ENCODE measurements at regions not wholly inside any gene's neighbourhood (a gene's known extent, or its start where the extent isn't known, plus 50 kb on each side); places are given as distances from the start of the nearest gene placed in this dataset.
"Not testable (repeated sequence)": the region's sequence is repeated elsewhere in the genome, so short reads cannot be mapped to it uniquely, and the experiment has no call there.

- no peaks in the 10 kb centered on the region for H3K27me3 Mint-ChIP-seq (ENCODE audit: low read depth, poor library complexity)
- no peak overlapping the region for H3K4me3 Mint-ChIP-seq
- no peak for TF ChIP-seq CTCF (IDR thresholded peaks at IDR 0.05)
- no peaks in the 10 kb centered on the region for H3K36me3 Mint-ChIP-seq (ENCODE audit: low read depth)
- DNase-seq = no peak
- no peaks in the 10 kb centered on the region for H3K4me1 Mint-ChIP-seq
- H3K27ac Mint-ChIP-seq = no peak overlapping the region
- H3K9me3 Mint-ChIP-seq = no peaks in the 10 kb centered on the region
Observed at GRCh38 chr2:35184471-35184870, 1171.1 kb upstream of the CRIM1 start.

- DNase-seq; H3K27me3 Mint-ChIP-seq (ENCODE audit: low read depth, poor library complexity): not testable (repeated sequence)
Observed at GRCh38 chr2:35176726-35177125, 1178.9 kb upstream of the CRIM1 start.

GRCh38 chr2:35174845-35175244, 1180.7 kb upstream of the CRIM1 start:
- no peak for DNase-seq
- Mint-ChIP-seq H3K9me3 (no peaks in the 10 kb centered on the region), H3K27me3 (ENCODE audit: low read depth, poor library complexity) (no peaks in the 10 kb centered on the region), H3K4me1 (peaks cover 30% of the 10 kb centered on the region), H3K4me3 (no peak overlapping the region), H3K27ac (peak overlapping the region; percentile 54), H3K36me3 (ENCODE audit: low read depth) (no peaks in the 10 kb centered on the region)
- TF ChIP-seq CTCF (IDR thresholded peaks at IDR 0.05) = no peak

More at GRCh38 chr2:35176726-35177125, 1178.9 kb upstream of the CRIM1 start:
- H3K36me3 Mint-ChIP-seq (ENCODE audit: low read depth); H3K9me3 Mint-ChIP-seq: not testable (repeated sequence)
- Mint-ChIP-seq H3K4me3 (peak overlapping the region; percentile 8), H3K27ac (peak overlapping the region; percentile 80), H3K4me1 (peaks cover 30% of the 10 kb centered on the region)

- no peak for DNase-seq
- H3K4me3 Mint-ChIP-seq = no peak overlapping the region
- H3K4me1 Mint-ChIP-seq = peaks cover 22% of the 10 kb centered on the region
- no peaks in the 10 kb centered on the region for H3K9me3 Mint-ChIP-seq
- H3K27me3 Mint-ChIP-seq (ENCODE audit: low read depth, poor library complexity) = no peaks in the 10 kb centered on the region
- H3K27ac Mint-ChIP-seq = no peak overlapping the region
- TF ChIP-seq CTCF (IDR thresholded peaks at IDR 0.05) = no peak
- H3K36me3 Mint-ChIP-seq (ENCODE audit: low read depth) = no peaks in the 10 kb centered on the region
Observed at GRCh38 chr2:35172687-35173086, 1182.9 kb upstream of the CRIM1 start.

GRCh38 chr2:35168351-35168750, 1187.2 kb upstream of the CRIM1 start:
- no peak for DNase-seq
- Mint-ChIP-seq H3K4me3 (no peak overlapping the region), H3K4me1 (peaks cover 10% of the 10 kb centered on the region), H3K27ac (no peak overlapping the region), H3K36me3 (ENCODE audit: low read depth) (no peaks in the 10 kb centered on the region), H3K9me3 (no peaks in the 10 kb centered on the region), H3K27me3 (ENCODE audit: low read depth, poor library complexity) (no peaks in the 10 kb centered on the region)
- no peak for TF ChIP-seq CTCF (IDR thresholded peaks at IDR 0.05)

GRCh38 chr2:35163948-35164347, 1191.6 kb upstream of the CRIM1 start:
- H3K4me3 Mint-ChIP-seq = no peak overlapping the region
- no peak overlapping the region for H3K27ac Mint-ChIP-seq
- H3K4me1 Mint-ChIP-seq = no peaks in the 10 kb centered on the region
- DNase-seq = no peak
- H3K36me3 Mint-ChIP-seq (ENCODE audit: low read depth) = no peaks in the 10 kb centered on the region
- TF ChIP-seq CTCF (IDR thresholded peaks at IDR 0.05) = no peak
- no peaks in the 10 kb centered on the region for H3K27me3 Mint-ChIP-seq (ENCODE audit: low read depth, poor library complexity)
- H3K9me3 Mint-ChIP-seq = peaks cover 4% of the 10 kb centered on the region

Measured in nephron progenitor cell (in vitro differentiated cells).